HCT116 (cell line): ENCODE measurements at regions not wholly inside any gene's neighbourhood (a gene's known extent, or its start where the extent isn't known, plus 50 kb on each side); places are given as distances from the start of the nearest gene placed in this dataset.

ENCODE experiments used
- ATAC-seq: fragments of 200-7000 bp; cut with Tn5 transposase; 2 replicates; pipeline ENCODE4 v1.9.1; 2020; ENCODE audit warnings: mild to moderate bottlenecking, moderate library complexity
- BruUV-seq: library from RNA; stranded (reverse); fragments of 400-500 nt; replicated peaks from 2 replicates; lab custom pipeline; 2021; lab: Mats Ljungman, UMichigan
- CTCF ChIA-PET: fragments of 300-600 bp; sonication (Branson Sonifier 250); formaldehyde crosslinking; loops from one replicate; lab custom pipeline; 2021; ENCODE audit warnings: antibody characterized with exemption; lab: Charles Lee
- POLR2A ChIA-PET: fragments of 300-600, 350-600 bp; sonication (Branson Sonifier 250); formaldehyde crosslinking; loops from one replicate; lab custom pipeline; 2021; ENCODE audit warnings: antibody characterized with exemption; lab: Charles Lee
- RAD21 ChIA-PET, 2 experiments: fragments of 300-600 bp; sonication (Branson Sonifier 250); formaldehyde crosslinking; loops; one replicate each; lab custom pipeline; 2023; ENCODE audit warnings: low total read pairs in 2 of 2; ENCODE audit not compliant: uncharacterized antibody in 2 of 2, unreplicated experiment in 2 of 2, low non-redundant PET in 1 of 2; lab: Charles Lee
- DNase-seq: peaks from one replicate; pipeline ENCODE4 v3.0.0-alpha.2; 2010; ENCODE audit warnings: low read depth, low spot score
- H2AFZ ChIP-seq: fragments of 200-600 bp; shearing (Covaris generic), sonication (generic); 2 replicates; pipeline ENCODE4 v1.6.1; 2017; ENCODE audit warnings: low read depth, mixed run types, mixed read lengths, antibody characterized with exemption, low read length; ENCODE audit not compliant: poor library complexity, severe bottlenecking
- H3K27ac ChIP-seq: 2 replicates; pipeline ENCODE4 v1.5.1; 2012; ENCODE audit warnings: low read depth, low read length
- H3K27me3 ChIP-seq: fragments of 200-600 bp; sonication (generic); 2 replicates; pipeline ENCODE4 v1.6.1; 2016; ENCODE audit warnings: mixed run types, low read length, mixed read lengths; ENCODE audit not compliant: insufficient read depth
- H3K36me3 ChIP-seq, 2 experiments: fragments of 200-500 bp in 1 of 2; fragments of 200-600 bp in 1 of 2; sonication (Bioruptor generic) in 1 of 2; sonication (generic) in 1 of 2; 2 replicates each; pipeline versions ENCODE4 v1.5.1 to v1.6.1; 2014 to 2016; ENCODE audit warnings: low read length in 2 of 2, inconsistent platforms in 1 of 2, mixed read lengths in 1 of 2, mixed run types in 1 of 2; ENCODE audit not compliant: insufficient read depth in 2 of 2, control insufficient read depth in 1 of 2
- H3K4me1 ChIP-seq, 2 experiments: fragments of 200-600 bp in 1 of 2; sonication (generic) in 1 of 2; 2 replicates each; pipeline versions ENCODE4 v1.5.1 to v1.6.1; 2012 to 2017; ENCODE audit warnings: low read length in 2 of 2, inconsistent platforms in 1 of 2, mild to moderate bottlenecking in 1 of 2, mixed read lengths in 1 of 2, mixed run types in 1 of 2, moderate library complexity in 1 of 2; ENCODE audit not compliant: insufficient read depth in 2 of 2, control insufficient read depth in 1 of 2
- H3K4me2 ChIP-seq: fragments of 200-600 bp; sonication (generic); 2 replicates; pipeline ENCODE4 v1.6.1; 2017; ENCODE audit warnings: mixed run types, low read length, mixed read lengths
- H3K4me3 ChIP-seq, 2 experiments: fragments of 200-600 bp in 1 of 2; sonication (generic) in 1 of 2; replicated peaks in 1 of 2; 2 replicates each; pipeline ENCODE4 v1.5.1; 2011 to 2016; ENCODE audit warnings: low read length in 2 of 2, control low read depth in 1 of 2, low read depth in 1 of 2, mild to moderate bottlenecking in 1 of 2, mixed read lengths in 1 of 2, mixed run types in 1 of 2
- H3K79me2 ChIP-seq: fragments of 200-600 bp; sonication (generic); 2 replicates; pipeline ENCODE4 v1.6.1; 2017; ENCODE audit warnings: mild to moderate bottlenecking, mixed run types, low read length, moderate library complexity, mixed read lengths; ENCODE audit not compliant: insufficient read depth
- H3K9ac ChIP-seq: fragments of 200-600 bp; sonication (generic); 2 replicates; pipeline ENCODE4 v1.6.1; 2016; ENCODE audit warnings: low read length, mixed read lengths
- H3K9me2 ChIP-seq: fragments of 200-600 bp; sonication (generic), shearing (Covaris generic); 2 replicates; pipeline ENCODE4 v1.6.1; 2017; ENCODE audit warnings: mixed run types, mild to moderate bottlenecking, moderate library complexity; ENCODE audit not compliant: insufficient read depth
- H3K9me3 ChIP-seq, 2 experiments: fragments of 200-500 bp in 1 of 2; fragments of 200-600 bp in 1 of 2; sonication (Bioruptor generic) in 1 of 2; sonication (generic) in 1 of 2; 2 replicates each; pipeline ENCODE4 v1.6.1; 2014 to 2017; ENCODE audit warnings: low read length in 2 of 2, mixed read lengths in 2 of 2, inconsistent platforms in 1 of 2, low read depth in 1 of 2, mild to moderate bottlenecking in 1 of 2, mixed run types in 1 of 2, moderate library complexity in 1 of 2; ENCODE audit not compliant: control insufficient read depth in 1 of 2, insufficient read depth in 1 of 2
- H4K20me1 ChIP-seq: fragments of 200-600 bp; sonication (generic), shearing (Covaris generic); 2 replicates; pipeline ENCODE4 v1.6.1; 2017; ENCODE audit warnings: mixed run types, mild to moderate bottlenecking, moderate library complexity; ENCODE audit not compliant: insufficient read depth
- CEBPB ChIP-seq: IDR thresholded peaks from 2 replicates; pipeline ENCODE4 v1.6.1; 2012; ENCODE audit warnings: low read depth
- ELF1 ChIP-seq: IDR thresholded peaks from 2 replicates; pipeline ENCODE4 v1.6.1; 2012; ENCODE audit warnings: low read depth, borderline replicate concordance
- EZH2 ChIP-seq: fragments of 200-600 bp; sonication (generic); IDR thresholded peaks from 2 replicates; pipeline ENCODE4 v1.6.1; 2017; ENCODE audit warnings: antibody characterized with exemption, mixed run types
- EZH2phosphoT487 ChIP-seq: fragments of 200-600 bp; IDR thresholded peaks from 2 replicates; pipeline ENCODE4 v1.6.1; 2018; ENCODE audit warnings: antibody characterized with exemption, borderline replicate concordance
- JUND ChIP-seq: IDR thresholded peaks from 2 replicates; pipeline ENCODE4 v1.6.1; 2012
- POLR2AphosphoS5 ChIP-seq: IDR thresholded peaks from 2 replicates; pipeline ENCODE4 v1.6.1; 2011; ENCODE audit warnings: mild to moderate bottlenecking, low read depth, low read length, moderate library complexity
- RAD21 ChIP-seq: IDR thresholded peaks from 2 replicates; pipeline ENCODE4 v1.6.1; 2012; ENCODE audit warnings: low read depth, mild to moderate bottlenecking
- SP1 ChIP-seq: IDR thresholded peaks from 2 replicates; pipeline ENCODE4 v1.6.1; 2012; ENCODE audit warnings: low read depth
- SRF ChIP-seq: IDR thresholded peaks from 2 replicates; pipeline ENCODE4 v1.6.1; 2012; ENCODE audit warnings: low read depth
- YY1 ChIP-seq: IDR thresholded peaks from 2 replicates; pipeline ENCODE4 v1.6.1; 2011; ENCODE audit warnings: low read length, low read depth, moderate library complexity, mild to moderate bottlenecking; ENCODE audit not compliant: insufficient replicate concordance; ENCODE audit errors: extremely low read depth
- ZFX ChIP-seq: fragments of 450-650 bp; IDR thresholded peaks from 2 replicates; pipeline ENCODE4 v1.6.1; 2017
- ZNF274 ChIP-seq: fragments of 200-500 bp; sonication (Bioruptor generic); IDR thresholded peaks from 2 replicates; pipeline ENCODE4 v1.6.1; 2014; ENCODE audit warnings: mild to moderate bottlenecking, low read depth, low read length, inconsistent platforms
- intact Hi-C: fragments of 100-400 bp; cut with micrococcal nuclease; formaldehyde crosslinking; loops from 2 replicates; pipeline ENCODE4 v1.10.0; 2022
- TF ChIP-seq, protein P1 (sequence below): IDR thresholded peaks from 2 replicates; pipeline ENCODE4 v1.6.1; 2011; ENCODE audit warnings: mild to moderate bottlenecking, low read length, moderate library complexity; ENCODE audit not compliant: insufficient replicate concordance; ENCODE audit errors: extremely low read depth
- TF ChIP-seq, protein P2 (sequence below): IDR thresholded peaks from 2 replicates; pipeline ENCODE4 v1.6.1; 2012; ENCODE audit warnings: low read depth

DNA sequence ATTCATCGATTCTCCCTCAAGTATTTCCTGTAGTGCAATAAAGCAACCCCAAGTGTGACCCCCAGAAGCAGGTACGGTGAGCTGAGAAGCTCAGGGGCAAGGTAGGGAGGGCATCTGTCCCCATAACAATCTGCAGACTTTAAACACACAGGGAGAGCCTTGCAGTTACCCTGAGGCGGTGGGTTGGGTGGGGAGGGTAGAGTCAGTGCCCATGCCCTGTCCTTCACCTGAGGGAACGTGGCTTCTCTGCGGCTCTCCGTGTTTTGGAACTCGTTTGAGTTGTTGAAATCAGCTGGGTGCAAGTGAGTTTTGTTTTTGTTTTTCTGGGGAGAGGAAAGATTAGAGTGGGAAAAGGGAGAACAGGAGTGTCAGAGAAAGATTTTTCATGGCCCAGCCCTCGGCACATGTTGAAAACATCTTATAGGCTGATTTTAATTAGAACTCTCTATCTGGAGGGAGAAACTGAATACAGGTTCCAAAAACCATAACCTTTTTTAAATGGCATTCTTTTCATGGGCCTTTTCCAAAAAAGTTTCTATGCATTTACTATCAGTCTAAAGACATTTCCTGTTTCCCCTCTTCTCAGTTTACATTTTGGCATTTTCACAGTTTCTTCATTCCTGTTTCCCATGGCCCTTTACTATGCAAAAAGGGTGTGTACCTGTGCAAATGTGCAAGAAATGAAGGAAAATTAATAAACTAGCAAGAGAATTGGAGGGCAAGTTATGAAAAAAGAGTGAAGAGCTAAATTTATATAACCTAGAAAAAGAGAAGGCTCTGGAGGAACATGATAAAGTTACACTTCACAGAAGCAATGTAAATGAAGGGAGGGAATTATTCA lies 266.5 kb upstream of the VLDLR start (continued):
- TF ChIP-seq, protein P1, sequence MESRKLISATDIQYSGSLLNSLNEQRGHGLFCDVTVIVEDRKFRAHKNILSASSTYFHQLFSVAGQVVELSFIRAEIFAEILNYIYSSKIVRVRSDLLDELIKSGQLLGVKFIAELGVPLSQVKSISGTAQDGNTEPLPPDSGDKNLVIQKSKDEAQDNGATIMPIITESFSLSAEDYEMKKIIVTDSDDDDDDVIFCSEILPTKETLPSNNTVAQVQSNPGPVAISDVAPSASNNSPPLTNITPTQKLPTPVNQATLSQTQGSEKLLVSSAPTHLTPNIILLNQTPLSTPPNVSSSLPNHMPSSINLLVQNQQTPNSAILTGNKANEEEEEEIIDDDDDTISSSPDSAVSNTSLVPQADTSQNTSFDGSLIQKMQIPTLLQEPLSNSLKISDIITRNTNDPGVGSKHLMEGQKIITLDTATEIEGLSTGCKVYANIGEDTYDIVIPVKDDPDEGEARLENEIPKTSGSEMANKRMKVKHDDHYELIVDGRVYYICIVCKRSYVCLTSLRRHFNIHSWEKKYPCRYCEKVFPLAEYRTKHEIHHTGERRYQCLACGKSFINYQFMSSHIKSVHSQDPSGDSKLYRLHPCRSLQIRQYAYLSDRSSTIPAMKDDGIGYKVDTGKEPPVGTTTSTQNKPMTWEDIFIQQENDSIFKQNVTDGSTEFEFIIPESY = no peak
- TF ChIP-seq YY1 (no peak), EZH2phosphoT487 (no peak), RAD21 (no peak), POLR2AphosphoS5 (no peak)

DNA sequence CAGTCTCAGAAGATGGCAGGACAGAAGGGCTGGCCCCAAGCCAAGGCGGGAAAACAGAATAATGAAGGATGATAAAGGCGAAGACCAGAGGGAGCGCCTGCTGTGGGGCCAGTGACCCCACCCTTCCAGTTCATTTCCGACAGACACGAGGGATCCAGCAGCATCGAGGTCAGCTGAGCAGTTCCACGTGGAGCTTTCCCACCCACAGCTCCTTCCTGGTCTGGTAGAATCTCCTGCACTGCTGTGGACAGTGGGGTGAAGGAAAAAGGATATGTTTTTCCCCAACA lies 265.9 kb upstream of the VLDLR start:
- CTCF ChIA-PET = no interaction called here

More for the DNA sequence above, 265.9 kb upstream of the VLDLR start:
- DNase-seq (no peak), ATAC-seq (no peak)
- Histone ChIP-seq H3K4me1 (no peaks in the 10 kb centered on the region), H3K27me3 (no peaks in the 10 kb centered on the region), H3K9ac (no peak overlapping the region), H3K4me2 (no peak overlapping the region), H3K27ac (no peak overlapping the region), H3K4me3 (no peak overlapping the region), H3K36me3 (no peaks in the 10 kb centered on the region), H3K79me2 (no peaks in the 10 kb centered on the region), H3K9me2 (no peaks in the 10 kb centered on the region), H3K9me3 (no peaks in the 10 kb centered on the region), H4K20me1 (no peaks in the 10 kb centered on the region), H2AFZ (no peak overlapping the region)
- ChIA-PET RAD21 (no interaction called here), POLR2A (no interaction called here)
- intact Hi-C loops = no loop called here
- BruUV-seq = no TSS peak
- no peak for TF ChIP-seq SP1
- no peak for TF ChIP-seq ZNF274
- TF ChIP-seq, protein P2, sequence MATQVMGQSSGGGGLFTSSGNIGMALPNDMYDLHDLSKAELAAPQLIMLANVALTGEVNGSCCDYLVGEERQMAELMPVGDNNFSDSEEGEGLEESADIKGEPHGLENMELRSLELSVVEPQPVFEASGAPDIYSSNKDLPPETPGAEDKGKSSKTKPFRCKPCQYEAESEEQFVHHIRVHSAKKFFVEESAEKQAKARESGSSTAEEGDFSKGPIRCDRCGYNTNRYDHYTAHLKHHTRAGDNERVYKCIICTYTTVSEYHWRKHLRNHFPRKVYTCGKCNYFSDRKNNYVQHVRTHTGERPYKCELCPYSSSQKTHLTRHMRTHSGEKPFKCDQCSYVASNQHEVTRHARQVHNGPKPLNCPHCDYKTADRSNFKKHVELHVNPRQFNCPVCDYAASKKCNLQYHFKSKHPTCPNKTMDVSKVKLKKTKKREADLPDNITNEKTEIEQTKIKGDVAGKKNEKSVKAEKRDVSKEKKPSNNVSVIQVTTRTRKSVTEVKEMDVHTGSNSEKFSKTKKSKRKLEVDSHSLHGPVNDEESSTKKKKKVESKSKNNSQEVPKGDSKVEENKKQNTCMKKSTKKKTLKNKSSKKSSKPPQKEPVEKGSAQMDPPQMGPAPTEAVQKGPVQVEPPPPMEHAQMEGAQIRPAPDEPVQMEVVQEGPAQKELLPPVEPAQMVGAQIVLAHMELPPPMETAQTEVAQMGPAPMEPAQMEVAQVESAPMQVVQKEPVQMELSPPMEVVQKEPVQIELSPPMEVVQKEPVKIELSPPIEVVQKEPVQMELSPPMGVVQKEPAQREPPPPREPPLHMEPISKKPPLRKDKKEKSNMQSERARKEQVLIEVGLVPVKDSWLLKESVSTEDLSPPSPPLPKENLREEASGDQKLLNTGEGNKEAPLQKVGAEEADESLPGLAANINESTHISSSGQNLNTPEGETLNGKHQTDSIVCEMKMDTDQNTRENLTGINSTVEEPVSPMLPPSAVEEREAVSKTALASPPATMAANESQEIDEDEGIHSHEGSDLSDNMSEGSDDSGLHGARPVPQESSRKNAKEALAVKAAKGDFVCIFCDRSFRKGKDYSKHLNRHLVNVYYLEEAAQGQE = no peak
- TF ChIP-seq YY1 = no peak
- TF ChIP-seq POLR2AphosphoS5 = no peak
- no peak for TF ChIP-seq CEBPB
- TF ChIP-seq JUND = no peak
- no peak for TF ChIP-seq ELF1
- no peak for TF ChIP-seq EZH2
- no peak for TF ChIP-seq ZFX
- no peak for TF ChIP-seq EZH2phosphoT487
- no peak for TF ChIP-seq SRF
